H1 (cell line): ENCODE measurements at regions not wholly inside any gene's neighbourhood (a gene's known extent, or its start where the extent isn't known, plus 50 kb on each side); places are given as distances from the start of the nearest gene placed in this dataset.

Experiments used
- CTCF ChIA-PET: fragments of 300-600 bp; sonication (Branson Sonifier 250); formaldehyde crosslinking; loops from one replicate; lab custom pipeline; 2021; ENCODE audit not compliant: partially characterized antibody; lab: Charles Lee
- POLR2A ChIA-PET: fragments of 300-600 bp; sonication (Branson Sonifier 250); formaldehyde crosslinking; loops from one replicate; lab custom pipeline; 2021; ENCODE audit warnings: inconsistent platforms; ENCODE audit not compliant: partially characterized antibody; lab: Charles Lee
- DNase-seq, 2 experiments: peaks; one replicate each; pipeline versions ENCODE4 v3.0.0 to v3.0.0-alpha.2; 2010 to 2022; ENCODE audit warnings: low spot score in 2 of 2, low read depth in 1 of 2, mixed read lengths in 1 of 2
- FAIRE-seq: peaks from 2 replicates; lab custom pipeline; 2011; peaks lifted over from hg19 to GRCh38; lab: Jason Lieb, UNC
- H2AFZ ChIP-seq: 2 replicates; pipeline ENCODE4 v1.8.1; 2012; ENCODE audit warnings: low read length, inconsistent platforms
- H2AK5ac ChIP-seq: 2 replicates; pipeline ENCODE4 v1.6.1; 2013; ENCODE audit warnings: low read depth, low read length
- H2BK120ac ChIP-seq: replicated peaks from 2 replicates; pipeline ENCODE3; 2013; ENCODE audit warnings: low read depth, low read length, inconsistent platforms
- H2BK12ac ChIP-seq: 2 replicates; pipeline ENCODE4 v1.6.1; 2013; ENCODE audit warnings: low read depth, low read length
- H2BK15ac ChIP-seq: 2 replicates; pipeline ENCODE4 v1.6.1; 2013; ENCODE audit warnings: low read length
- H2BK20ac ChIP-seq: 2 replicates; pipeline ENCODE4 v1.6.1; 2013; ENCODE audit warnings: low read length
- H2BK5ac ChIP-seq: 2 replicates; pipeline ENCODE4 v1.6.1; 2013; ENCODE audit warnings: low read depth, low read length
- H3K14ac ChIP-seq: 2 replicates; pipeline ENCODE4 v1.6.1; 2013; ENCODE audit warnings: inconsistent platforms; ENCODE audit not compliant: insufficient read length
- H3K18ac ChIP-seq: 2 replicates; pipeline ENCODE4 v1.6.1; 2013; ENCODE audit warnings: low read length; ENCODE audit errors: extremely low read depth
- H3K23ac ChIP-seq: 2 replicates; pipeline ENCODE4 v1.6.1; 2013; ENCODE audit warnings: inconsistent platforms; ENCODE audit not compliant: insufficient read length
- H3K23me2 ChIP-seq: 2 replicates; pipeline ENCODE4 v1.6.1; 2013; ENCODE audit warnings: low read depth, low read length
- H3K27ac ChIP-seq: 2 replicates; pipeline ENCODE4 v1.6.1; 2011; ENCODE audit warnings: low read depth, low read length, inconsistent platforms
- H3K27me3 ChIP-seq, 4 experiments: replicated peaks in 1 of 4; 1 replicate in 1 of 4; 2 replicates in 3 of 4; pipeline versions ENCODE4 v1.6.1 to v1.8.1; 2011 to 2013; ENCODE audit warnings: low read length in 3 of 4, mild to moderate bottlenecking in 3 of 4, inconsistent platforms in 2 of 4, mixed read lengths in 2 of 4, moderate library complexity in 1 of 4; ENCODE audit not compliant: control insufficient read depth in 3 of 4, insufficient read depth in 3 of 4; ENCODE audit errors: extremely low read depth in 1 of 4
- H3K36me3 ChIP-seq, 4 experiments: 2 replicates each; pipeline versions ENCODE4 v1.6.1 to v1.8.1; 2011 to 2013; ENCODE audit warnings: mild to moderate bottlenecking in 4 of 4, low read length in 3 of 4, moderate library complexity in 2 of 4, control low read depth in 1 of 4, inconsistent platforms in 1 of 4; ENCODE audit not compliant: insufficient read depth in 4 of 4, control insufficient read depth in 2 of 4
- H3K4ac ChIP-seq: replicated peaks from 2 replicates; pipeline ENCODE3; 2013; ENCODE audit warnings: low read length, low read depth, mixed read lengths, inconsistent platforms; ENCODE audit not compliant: insufficient read length
- H3K4me1 ChIP-seq, 4 experiments: replicated peaks in 1 of 4; 1 replicate in 1 of 4; 2 replicates in 3 of 4; pipeline versions ENCODE4 v1.6.1 to v1.8.1; 2011 to 2013; ENCODE audit warnings: low read length in 3 of 4, inconsistent platforms in 2 of 4, mixed read lengths in 1 of 4; ENCODE audit not compliant: insufficient read depth in 4 of 4, control insufficient read depth in 3 of 4
- H3K4me2 ChIP-seq, 2 experiments: 2 replicates each; pipeline versions ENCODE4 v1.6.1 to v1.8.1; 2011 to 2013; ENCODE audit warnings: low read depth in 2 of 2, low read length in 2 of 2, control low read depth in 1 of 2, inconsistent platforms in 1 of 2, mild to moderate bottlenecking in 1 of 2; ENCODE audit not compliant: insufficient read depth in 1 of 2
- H3K4me3 ChIP-seq, 4 experiments: fragments of 200-600, 300-600 bp in 1 of 4; sonication (generic), shearing (Covaris generic), sonication (Bioruptor Twin) in 1 of 4; 2 replicates each; pipeline versions ENCODE4 v1.5.1 to v1.8.1; 2011 to 2016; ENCODE audit warnings: low read length in 4 of 4, low read depth in 3 of 4, control low read depth in 2 of 4, inconsistent platforms in 2 of 4, mild to moderate bottlenecking in 2 of 4, mixed read lengths in 1 of 4, moderate library complexity in 1 of 4; ENCODE audit not compliant: insufficient read depth in 2 of 4; ENCODE audit errors: extremely low read depth in 1 of 4
- H3K56ac ChIP-seq: replicated peaks from 2 replicates; pipeline ENCODE3; 2013; ENCODE audit warnings: low read depth, mild to moderate bottlenecking, mixed read lengths, low read length, inconsistent platforms; ENCODE audit not compliant: insufficient read length
- H3K79me1 ChIP-seq: 2 replicates; pipeline ENCODE4 v1.6.1; 2013; ENCODE audit warnings: low read depth, low read length, control low read depth
- H3K79me2 ChIP-seq, 2 experiments: 2 replicates each; pipeline versions ENCODE4 v1.6.1 to v1.8.1; 2012 to 2013; ENCODE audit warnings: low read length in 2 of 2, mild to moderate bottlenecking in 2 of 2, inconsistent platforms in 1 of 2; ENCODE audit not compliant: insufficient read depth in 2 of 2, control insufficient read depth in 1 of 2
- H3K9ac ChIP-seq, 4 experiments: replicated peaks in 1 of 4; 1 replicate in 1 of 4; 2 replicates in 3 of 4; pipeline versions ENCODE4 v1.6.1 to v1.8.1; 2011 to 2013; ENCODE audit warnings: low read depth in 3 of 4, low read length in 3 of 4, control low read depth in 2 of 4, mild to moderate bottlenecking in 2 of 4, moderate library complexity in 2 of 4, inconsistent platforms in 1 of 4; ENCODE audit errors: extremely low read depth in 1 of 4
- H3K9me3 ChIP-seq, 2 experiments: 2 replicates each; pipeline versions ENCODE4 v1.6.1 to v1.8.1; 2012 to 2013; ENCODE audit warnings: mild to moderate bottlenecking in 2 of 2, moderate library complexity in 2 of 2, control low read depth in 1 of 2, inconsistent platforms in 1 of 2, low read depth in 1 of 2, low read length in 1 of 2, mixed read lengths in 1 of 2; ENCODE audit not compliant: insufficient read depth in 2 of 2
- H4K20me1 ChIP-seq, 2 experiments: replicated peaks in 1 of 2; 2 replicates each; pipeline versions ENCODE3 to v1.8.1; 2011 to 2013; ENCODE audit warnings: inconsistent platforms in 2 of 2, low read length in 2 of 2, mild to moderate bottlenecking in 1 of 2; ENCODE audit not compliant: insufficient read depth in 2 of 2, control insufficient read depth in 1 of 2
- H4K5ac ChIP-seq: 2 replicates; pipeline ENCODE4 v1.6.1; 2013; ENCODE audit warnings: low read length, low read depth, mixed read lengths, inconsistent platforms; ENCODE audit not compliant: insufficient read length
- H4K8ac ChIP-seq: 2 replicates; pipeline ENCODE4 v1.8.0; 2013; ENCODE audit warnings: mild to moderate bottlenecking, moderate library complexity, low read length, inconsistent platforms; ENCODE audit not compliant: insufficient read depth; ENCODE audit errors: extremely low read depth
- H4K91ac ChIP-seq: replicated peaks from 2 replicates; pipeline ENCODE3; 2013; ENCODE audit warnings: low read length, mixed read lengths, inconsistent platforms; ENCODE audit not compliant: insufficient read length
- CEBPB ChIP-seq: IDR thresholded peaks from 2 replicates; pipeline ENCODE4 v1.6.1; 2012; ENCODE audit warnings: low read depth, low read length
- CTBP2 ChIP-seq: IDR thresholded peaks from 2 replicates; pipeline ENCODE4 v1.7.0; 2011; ENCODE audit warnings: borderline replicate concordance, mild to moderate bottlenecking, moderate library complexity, mixed read lengths, low read length; ENCODE audit not compliant: insufficient read depth, insufficient read length
- EGR1 ChIP-seq: IDR thresholded peaks from 2 replicates; pipeline ENCODE4 v1.6.1; 2011; ENCODE audit warnings: low read depth, low read length, borderline replicate concordance
- JUN ChIP-seq: IDR thresholded peaks from 2 replicates; pipeline ENCODE4 v1.6.1; 2011; ENCODE audit warnings: low read depth, mild to moderate bottlenecking, improper control_type of control experiment, low read length
- POLR2A ChIP-seq, 2 experiments: IDR thresholded peaks; 1 replicate in 1 of 2; 2 replicates in 1 of 2; pipeline ENCODE4 v1.6.1; 2011; ENCODE audit warnings: low read depth in 2 of 2, low read length in 2 of 2, mild to moderate bottlenecking in 2 of 2; ENCODE audit errors: control extremely low read depth in 1 of 2
- SIX5 ChIP-seq: IDR thresholded peaks from 2 replicates; pipeline ENCODE4 v1.6.1; 2011; ENCODE audit warnings: mild to moderate bottlenecking, low read depth, low read length
- SP4 ChIP-seq: IDR thresholded peaks from 2 replicates; pipeline ENCODE4 v1.6.1; 2012; ENCODE audit warnings: low read length, inconsistent platforms
- WGBS, 2 experiments: shearing (Covaris generic) in 1 of 2; methylation state at CpG; one replicate each; pipeline versions ENCODE4 v1.1.6 to v1.1.7; 2013 to 2015; ENCODE audit warnings: low lambda C conversion rate in 2 of 2, mixed read lengths in 2 of 2, inconsistent platforms in 1 of 2, low coverage in 1 of 2, missing lambda C conversion rate in 1 of 2; ENCODE audit not compliant: insufficient replicate concordance in 2 of 2, insufficient coverage in 1 of 2, insufficient read length in 1 of 2; ENCODE audit errors: extremely low coverage in 1 of 2, missing lambda C conversion rate in 1 of 2; 5-methylcytosine and 5-hydroxymethylcytosine counted together
- TF ChIP-seq, protein P1 (sequence below): IDR thresholded peaks from 2 replicates; pipeline ENCODE4 v1.6.1; 2011; ENCODE audit warnings: low read depth, mild to moderate bottlenecking, low read length; ENCODE audit not compliant: insufficient read depth

DNA sequence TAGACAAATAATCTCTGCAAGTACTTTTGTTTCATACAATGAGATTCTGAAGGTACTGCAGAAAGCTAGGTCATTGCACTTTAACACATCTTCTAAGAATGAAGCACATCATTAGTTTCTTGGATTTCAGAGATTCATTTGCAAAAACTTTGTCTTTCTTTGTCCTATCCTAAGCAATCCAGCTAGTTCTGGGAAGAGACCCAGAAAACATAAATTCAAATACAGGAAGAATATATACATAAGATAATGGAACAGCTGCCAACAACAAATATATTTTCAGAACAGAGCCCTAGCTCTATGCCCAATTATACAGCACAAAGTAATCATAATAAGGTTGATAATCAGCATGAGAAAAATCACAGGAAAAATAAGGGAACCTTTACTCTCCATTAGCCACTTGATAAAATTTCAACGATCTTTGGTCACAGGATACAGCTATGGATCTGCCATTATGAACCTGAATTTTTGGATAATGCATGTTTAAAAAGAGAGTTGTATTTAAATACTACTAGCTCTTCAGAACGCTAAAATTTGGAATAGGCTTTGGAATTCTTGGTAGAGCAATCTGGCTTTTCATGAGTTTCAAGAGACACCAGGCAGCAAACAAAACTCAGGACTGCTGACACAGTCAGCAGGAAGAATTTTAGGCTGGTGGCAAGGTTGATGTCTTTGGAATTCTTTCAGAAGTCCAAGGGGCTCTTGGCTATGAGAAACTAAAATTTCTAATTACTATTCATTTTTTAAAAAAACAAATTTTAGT lies 250.4 kb upstream of the SMIM21 start:
- H3K36me3 ChIP-seq = no peaks in the 10 kb centered on the region
- no peak overlapping the region for H3K4ac ChIP-seq
- no peaks in the 10 kb centered on the region for H4K20me1 ChIP-seq
- H2BK5ac ChIP-seq = no peak overlapping the region
- ChIA-PET CTCF (interaction anchor here (1.2 to 2.1 kb wide), 2 partner anchors 14 to 433 kb away, joined by 3 to 8 read pairs; no protein-coding TSS in a partner anchor), POLR2A (no interaction called here)
- no peak overlapping the region for H2AK5ac ChIP-seq
- no peak overlapping the region for H3K23ac ChIP-seq
- FAIRE-seq (no peak), DNase-seq (no peak)
- H3K4me3 ChIP-seq = no peak overlapping the region
- H4K5ac ChIP-seq = no peak overlapping the region
- WGBS, 2 experiments = 88% methylated on average over 2 of the region's 2 CpGs; no CpG with 5 or more reads in 1 of the 2 experiments
- TF ChIP-seq EGR1 (no peak), SIX5 (no peak), SP4 (no peak), CEBPB (no peak), CTBP2 (no peak), POLR2A (IDR thresholded peaks at IDR 0.05; ENCODE audit: control extremely low read depth in 1 of 2, low read depth in 2 of 2, low read length in 2 of 2) (no peak), JUN (no peak)
- TF ChIP-seq, protein P1, sequence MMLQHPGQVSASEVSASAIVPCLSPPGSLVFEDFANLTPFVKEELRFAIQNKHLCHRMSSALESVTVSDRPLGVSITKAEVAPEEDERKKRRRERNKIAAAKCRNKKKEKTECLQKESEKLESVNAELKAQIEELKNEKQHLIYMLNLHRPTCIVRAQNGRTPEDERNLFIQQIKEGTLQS = no peak
- no peak overlapping the region for H2BK120ac ChIP-seq
- no peaks in the 10 kb centered on the region for H3K9me3 ChIP-seq
- H3K79me1 ChIP-seq = no peaks in the 10 kb centered on the region
- H3K9ac ChIP-seq = no peak overlapping the region
- H4K8ac ChIP-seq = no peak overlapping the region
- no peak overlapping the region for H3K27ac ChIP-seq
- no peak overlapping the region for H2AFZ ChIP-seq
- H2BK20ac ChIP-seq = no peak overlapping the region
- H4K91ac ChIP-seq = no peak overlapping the region
- no peak overlapping the region for H3K18ac ChIP-seq
- no peak overlapping the region for H2BK15ac ChIP-seq
- H3K14ac ChIP-seq = no peak overlapping the region
- peaks cover 2% of the 10 kb centered on the region; the same call in 1 of the 2 replicates for H3K23me2 ChIP-seq
- H3K4me2 ChIP-seq = no peak overlapping the region
- no peak overlapping the region for H2BK12ac ChIP-seq
- no peaks in the 10 kb centered on the region for H3K79me2 ChIP-seq
- H3K4me1 ChIP-seq = no peaks in the 10 kb centered on the region
- no peak overlapping the region for H3K56ac ChIP-seq
- no peaks in the 10 kb centered on the region for H3K27me3 ChIP-seq
